ENCODE measurements at regions not wholly inside any gene's neighbourhood (a gene's known extent, or its start where the extent isn't known, plus 50 kb on each side); places are given as distances from the start of the nearest gene placed in this dataset.
"Not testable (repeated sequence)": the region's sequence is repeated elsewhere in the genome, so short reads cannot be mapped to it uniquely, and the experiment has no call there.

- no peak for DNase-seq
Measured at GRCh38 chr11:38538866-38539680, 1941.0 kb upstream of the RAG2 start.

DNA sequence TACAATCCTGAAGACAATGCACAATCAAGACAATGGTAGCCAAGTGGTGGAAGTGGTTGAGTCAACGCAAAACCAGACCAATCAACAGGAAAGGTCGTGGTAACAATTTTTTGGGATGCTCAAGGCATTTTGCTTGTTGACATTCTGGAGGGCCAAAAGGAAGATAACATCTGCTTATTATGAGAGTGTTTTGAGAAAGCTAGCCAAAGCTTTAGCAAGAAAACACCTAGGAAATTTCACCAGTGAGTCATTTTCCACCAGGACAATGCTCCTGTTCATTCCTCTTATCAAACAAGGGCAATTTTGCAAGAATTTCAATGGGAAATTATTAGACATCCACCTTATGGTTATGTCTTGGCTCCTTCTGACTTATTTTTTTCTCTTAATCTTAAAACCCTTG lies 1932.2 kb upstream of the RAG2 start:
- DNase-seq, result no peak

DNA sequence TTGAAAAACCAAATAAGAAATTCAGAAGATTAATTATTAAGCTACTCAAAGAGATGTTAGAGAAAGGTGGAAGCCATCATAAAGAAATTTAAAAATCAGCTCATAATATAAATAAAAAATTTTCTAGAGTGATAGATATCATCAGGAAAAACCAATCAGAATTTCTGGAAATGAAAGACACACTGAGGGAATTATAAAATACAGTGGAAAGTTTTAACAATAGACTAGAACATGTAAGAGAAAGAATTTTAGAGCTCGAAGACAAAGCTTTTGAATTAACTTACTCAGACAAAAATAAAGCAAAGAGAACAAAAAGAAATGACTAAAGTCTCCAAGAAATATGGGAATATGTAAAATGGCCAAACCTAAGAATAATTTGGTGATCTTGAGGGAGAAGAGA lies 1926.9 kb upstream of the RAG2 start:
- no peak for DNase-seq

DNA sequence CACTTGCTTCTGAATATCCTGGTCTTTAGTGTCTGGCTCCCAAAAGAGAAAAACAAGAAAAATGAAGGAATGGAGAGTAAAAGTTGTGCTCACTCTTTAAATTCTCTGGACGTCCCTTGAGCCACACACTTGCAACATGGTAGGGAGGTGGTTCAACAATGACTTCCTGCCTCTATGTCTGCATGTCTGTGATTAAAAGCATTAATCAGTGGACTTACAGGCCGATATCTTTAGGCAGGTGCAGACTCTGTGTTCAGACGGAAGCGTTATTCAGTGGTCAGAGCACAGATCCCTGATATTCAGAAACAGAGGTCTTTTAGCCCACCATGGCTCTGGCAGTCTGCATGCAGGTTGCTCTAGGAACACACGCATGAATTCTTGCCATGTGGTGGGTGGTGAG lies 1920.0 kb upstream of the RAG2 start:
- DNase-seq, result no peak

DNA sequence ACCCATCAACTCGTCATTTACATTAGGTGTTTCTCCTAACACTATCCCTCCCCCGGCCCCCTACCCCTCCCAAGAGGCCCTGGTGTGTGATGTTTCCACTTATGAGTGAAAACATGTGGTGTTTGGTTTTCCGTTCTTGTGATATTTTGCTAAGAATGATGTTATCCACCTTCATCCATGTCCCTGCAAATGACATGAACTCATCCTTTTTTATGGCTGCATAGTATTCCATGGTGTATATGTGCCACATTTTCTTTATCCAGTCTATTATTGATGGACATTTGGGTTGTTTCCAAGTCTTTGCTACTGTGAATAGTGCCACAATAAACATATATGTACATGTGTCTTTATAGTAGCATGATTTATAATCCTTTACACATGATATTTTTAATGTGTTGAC lies 1914.8 kb upstream of the RAG2 start:
- DNase-seq, result not testable (repeated sequence)

DNA sequence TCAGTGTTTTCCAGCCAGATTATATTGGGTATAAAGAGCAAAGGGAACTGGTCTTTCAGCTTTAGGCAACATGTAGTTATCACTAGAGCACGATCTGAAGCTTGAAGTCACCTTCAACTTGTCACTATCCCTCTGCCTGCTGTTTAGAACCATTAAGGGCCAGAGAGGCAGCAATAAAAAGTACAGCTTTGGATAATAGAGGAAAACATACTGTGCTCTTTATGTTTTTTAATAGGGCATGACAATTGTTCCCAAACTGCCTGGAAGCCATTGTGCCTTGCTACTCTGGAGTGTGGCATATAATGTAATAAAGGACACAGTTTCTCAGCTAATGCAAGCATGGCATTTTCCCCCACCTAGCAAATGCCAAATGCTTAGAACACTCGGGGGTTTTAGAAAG lies 1912.0 kb upstream of the RAG2 start:
- DNase-seq, result no peak

DNA sequence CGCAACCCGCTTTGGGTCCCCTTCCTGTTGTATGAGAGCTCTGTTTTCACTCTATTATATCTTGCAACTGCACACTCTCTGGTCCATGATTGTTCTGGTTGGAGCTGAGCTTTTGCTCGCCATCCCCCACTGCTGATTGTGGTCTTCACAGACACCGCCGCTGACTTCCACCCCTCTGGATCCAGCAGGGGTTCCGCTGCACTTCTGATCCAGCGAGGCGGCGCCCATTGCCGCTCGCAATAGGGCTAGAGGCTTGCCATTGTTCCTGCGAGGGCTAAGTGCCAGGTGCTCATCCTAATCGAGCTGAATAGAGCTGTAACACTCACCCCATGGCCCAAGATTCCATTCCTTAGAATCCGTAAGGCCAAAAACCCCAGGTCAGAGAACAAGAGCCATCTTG lies 1905.8 kb upstream of the RAG2 start:
- no peak for DNase-seq

DNA sequence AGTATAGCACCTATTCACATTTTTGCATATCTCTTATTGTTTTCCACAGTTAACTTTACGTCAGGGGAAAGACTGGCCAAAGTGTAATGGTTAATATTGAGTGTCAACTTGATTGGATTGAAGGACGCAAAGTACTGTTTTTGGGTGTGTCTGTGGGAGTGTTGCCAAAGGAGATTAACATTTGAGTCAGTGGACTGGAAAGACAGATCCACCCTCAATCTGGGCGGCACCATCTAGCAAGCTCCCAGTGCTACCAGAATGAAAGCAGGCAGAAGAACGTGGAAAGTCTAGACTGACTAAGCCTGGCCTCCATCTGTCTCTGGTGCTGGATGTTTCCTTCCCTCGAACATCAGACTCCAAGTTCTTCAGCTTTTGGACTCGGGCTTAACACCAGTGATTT lies 1900.7 kb upstream of the RAG2 start:
- no peak for DNase-seq

GRCh38 chr11:38491986-38492385 lies 1894.0 kb upstream of the RAG2 start:
- DNase-seq, result no peak

- no peak for DNase-seq
Measured at GRCh38 chr11:38481391-38481790, 1883.4 kb upstream of the RAG2 start.

GRCh38 chr11:38476808-38477575 lies 1879.0 kb upstream of the RAG2 start:
- no peak for DNase-seq

DNA sequence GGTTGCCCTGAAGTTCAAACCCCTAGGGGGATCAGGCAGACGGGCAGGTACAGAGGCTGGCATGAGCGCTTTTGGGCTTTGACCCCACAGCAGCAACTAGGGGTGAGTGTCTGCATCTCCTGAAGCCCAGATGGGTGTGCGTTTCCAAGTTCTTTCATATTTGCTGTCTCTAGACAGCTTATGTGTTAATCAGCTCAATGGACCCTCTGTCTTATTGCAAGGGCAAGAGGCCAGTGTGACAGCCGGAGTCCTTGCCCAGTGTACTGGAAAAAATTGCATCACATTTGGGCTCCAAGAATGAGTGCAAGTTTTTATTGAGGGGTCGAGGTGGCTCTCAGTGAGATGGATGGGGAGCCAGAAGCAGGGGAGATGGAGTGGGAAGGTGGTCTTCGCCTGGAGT lies 1863.7 kb upstream of the RAG2 start:
- no peak for DNase-seq

GRCh38 chr11:38460896-38461295 lies 1862.9 kb upstream of the RAG2 start:
- no peak for DNase-seq

GRCh38 chr11:38460429-38460828 lies 1862.4 kb upstream of the RAG2 start:
- DNase-seq, result no peak

DNA sequence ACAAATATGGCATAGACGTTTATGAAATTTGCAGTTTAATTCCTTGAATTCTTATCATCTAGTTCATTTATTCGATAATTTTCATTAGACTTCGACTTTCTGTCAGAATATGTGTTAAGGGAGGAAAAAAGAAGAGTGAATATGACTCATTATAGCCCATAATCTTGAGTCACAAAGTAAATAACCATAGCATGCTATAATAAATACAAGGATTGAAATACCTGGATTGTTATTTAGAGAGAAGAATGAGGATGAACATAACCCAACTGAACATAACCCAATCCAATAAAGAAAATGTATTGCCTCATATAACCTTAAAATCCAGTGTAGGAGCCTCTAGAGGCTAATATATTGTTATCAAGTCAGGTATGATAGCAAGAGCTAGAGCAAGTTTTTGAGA lies 1858.3 kb upstream of the RAG2 start:
- DNase-seq, result no peak

DNA sequence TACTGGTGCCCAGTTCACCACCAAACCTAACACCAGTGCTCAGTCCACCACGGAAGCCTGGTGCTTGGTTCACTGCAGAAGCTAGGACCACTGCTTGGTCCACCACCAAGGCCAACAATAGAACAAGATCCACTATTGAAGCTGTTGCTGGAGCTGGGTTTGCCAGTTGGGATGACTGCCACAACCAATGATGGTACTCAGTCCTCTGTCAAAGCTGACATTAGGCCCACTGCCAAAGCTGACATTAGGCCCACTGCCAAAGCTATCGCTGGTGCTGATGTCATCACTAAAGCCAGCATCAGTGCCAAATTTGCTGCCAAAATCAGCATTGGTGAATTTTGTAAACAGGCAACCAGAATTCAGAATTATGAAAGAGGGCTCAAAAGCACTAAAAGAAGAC lies 1850.2 kb upstream of the RAG2 start:
- no peak for DNase-seq

- DNase-seq, result no peak
Measured at GRCh38 chr11:38446336-38446735, 1848.3 kb upstream of the RAG2 start.

DNA sequence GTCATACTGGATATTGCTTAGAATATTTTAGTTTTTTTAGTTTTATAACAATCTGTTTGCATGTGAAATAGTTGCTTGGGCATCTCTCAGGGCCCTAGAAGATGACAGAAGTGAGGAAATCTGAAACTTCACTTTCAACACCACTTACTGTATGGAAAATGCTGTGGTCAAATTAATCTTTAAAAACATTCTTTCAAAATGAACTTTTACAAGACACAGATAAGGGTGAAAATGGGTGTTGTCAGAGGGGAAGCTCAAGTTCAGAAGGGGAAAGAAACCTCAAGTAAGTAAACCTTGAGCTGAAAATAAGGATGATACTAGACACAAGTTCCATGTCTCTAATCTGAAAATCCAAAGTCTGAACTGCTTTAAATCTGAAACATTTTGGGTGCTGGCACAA lies 1840.1 kb upstream of the RAG2 start:
- no peak for DNase-seq

DNA sequence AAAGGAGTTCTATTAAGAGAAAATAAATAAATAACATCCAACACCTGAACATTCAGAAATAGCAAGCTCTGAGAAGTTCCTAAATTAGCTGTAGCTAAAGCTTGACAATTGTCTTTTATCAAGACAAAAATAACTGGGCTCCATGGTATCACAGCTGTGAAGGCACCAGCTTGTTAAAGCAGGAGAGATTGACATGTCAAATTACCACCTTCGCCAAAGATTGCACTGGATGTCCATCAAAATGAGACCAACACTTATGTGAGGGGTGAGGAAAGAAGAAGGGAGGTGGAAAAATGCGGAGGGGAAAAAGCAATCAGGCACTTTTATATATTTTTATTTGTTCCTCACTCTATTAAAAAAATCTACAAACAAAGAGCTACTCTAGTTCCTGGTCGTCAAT lies 1827.5 kb upstream of the RAG2 start:
- DNase-seq, result no peak

- no peak for DNase-seq
Measured at GRCh38 chr11:38423042-38423441, 1825.0 kb upstream of the RAG2 start.

GRCh38 chr11:38416141-38416540 lies 1818.1 kb upstream of the RAG2 start:
- no peak for DNase-seq

- DNase-seq, result no peak
Measured at GRCh38 chr11:38411149-38411548, 1813.1 kb upstream of the RAG2 start.

- DNase-seq, result no peak
Measured at GRCh38 chr11:38402063-38402462, 1804.0 kb upstream of the RAG2 start.

DNA sequence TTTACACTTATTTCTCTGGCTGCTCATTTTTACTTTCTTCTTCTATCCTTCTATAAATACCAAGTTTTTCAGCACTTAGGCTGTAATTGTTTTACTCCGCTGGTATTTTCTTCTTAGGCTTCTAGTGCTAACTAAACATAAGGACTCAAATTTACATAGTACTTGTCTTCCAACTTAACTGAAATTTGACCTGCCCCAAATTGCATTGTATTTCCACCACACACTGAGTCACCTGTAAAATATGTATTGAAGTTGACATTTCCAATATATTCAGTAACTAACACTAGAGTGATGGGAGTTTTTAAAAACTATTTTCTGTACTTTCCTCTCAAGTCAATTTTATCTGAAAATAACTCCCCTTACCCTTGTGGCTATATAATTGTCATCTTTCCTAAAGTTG lies 1794.1 kb upstream of the RAG2 start:
- no peak for DNase-seq

DNA sequence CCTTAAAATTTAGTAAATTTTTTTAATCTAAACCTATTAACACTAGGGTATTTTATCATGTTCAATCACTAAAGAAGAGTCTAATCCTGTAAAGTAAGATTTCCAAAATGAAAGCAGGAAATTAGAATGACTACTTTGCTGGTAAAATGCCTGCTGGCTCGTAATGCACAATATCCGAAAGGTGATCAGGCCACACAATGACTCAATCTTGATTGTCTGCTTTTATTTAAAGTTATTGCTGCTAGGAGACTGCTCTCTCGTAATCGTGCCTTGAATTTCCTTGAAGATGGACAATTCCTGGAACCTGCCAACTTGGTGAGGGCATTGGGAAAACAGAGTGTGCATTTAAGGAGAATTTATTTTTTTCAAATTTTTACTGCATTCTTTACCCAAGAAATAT lies 1786.5 kb upstream of the RAG2 start:
- DNase-seq, result no peak
